ENCODE measurements at regions not wholly inside any gene's neighbourhood (a gene's known extent, or its start where the extent isn't known, plus 50 kb on each side); places are given as distances from the start of the nearest gene placed in this dataset.

GRCh38 chr7:26919906-26920493 is 55.6 kb upstream of the SKAP2 start:
- DNase-seq (ENCODE audit: extremely low read depth in 1 of 11, low read depth in 9 of 11, low spot score in 4 of 11): no peak

- no peak for DNase-seq (ENCODE audit: extremely low read depth in 1 of 11, low read depth in 9 of 11, low spot score in 4 of 11)
These were observed 53.9 kb upstream of the SKAP2 start for GRCh38 chr7:26918241-26918640.

- no peak for DNase-seq (ENCODE audit: extremely low read depth in 1 of 11, low read depth in 9 of 11, low spot score in 4 of 11)
These were observed 52.5 kb upstream of the SKAP2 start for GRCh38 chr7:26916779-26917320.

- DNase-seq (ENCODE audit: extremely low read depth in 1 of 11, low read depth in 9 of 11, low spot score in 4 of 11): no peak
These were observed 51.9 kb upstream of the SKAP2 start for GRCh38 chr7:26916336-26916735.

All from renal cortex interstitium (tissue), 11 donors.